Lower lobe of right lung (tissue), 2 donors: ENCODE measurements at regions not wholly inside any gene's neighbourhood (a gene's known extent, or its start where the extent isn't known, plus 50 kb on each side); places are given as distances from the start of the nearest gene placed in this dataset.

Experiments used
- ATAC-seq, 2 donors: fragments of 200-7000 bp; cut with Tn5 transposase; one replicate each; pipeline ENCODE4 v1.9.1; 2020 to 2022; ENCODE audit warnings: mild to moderate bottlenecking in 2 of 2, moderate library complexity in 2 of 2
- DNase-seq: peaks from one replicate; pipeline ENCODE4 v3.0.0-alpha.2; 2020
- H3K27ac ChIP-seq: fragments of 200-600 bp; one replicate; pipeline ENCODE4 v1.8.0; 2022
- H3K27me3 ChIP-seq: fragments of 200-600 bp; one replicate; pipeline ENCODE4 v1.8.0; 2022; ENCODE audit warnings: low read depth
- H3K36me3 ChIP-seq: fragments of 200-600 bp; one replicate; pipeline ENCODE4 v1.8.0; 2022; ENCODE audit warnings: mild to moderate bottlenecking
- H3K4me1 ChIP-seq: fragments of 200-600 bp; one replicate; pipeline ENCODE4 v1.8.0; 2022
- H3K4me3 ChIP-seq: fragments of 200-600 bp; one replicate; pipeline ENCODE4 v1.8.0; 2022; ENCODE audit warnings: mild to moderate bottlenecking
- H3K9me3 ChIP-seq: fragments of 200-600 bp; one replicate; pipeline ENCODE4 v1.8.0; 2022
- CTCF ChIP-seq: fragments of 200-600 bp; IDR thresholded peaks from one replicate; pipeline ENCODE4 v1.8.0; 2022; ENCODE audit warnings: antibody characterized with exemption, mild to moderate bottlenecking
- intact Hi-C: fragments of 100-400 bp; cut with DNase I; formaldehyde crosslinking; loops from one replicate; pipeline ENCODE4 v1.11.0; 2022
- donor health status: DM: no; HTN: yes; CAD: no; lungs with severe emphysema.

DNA sequence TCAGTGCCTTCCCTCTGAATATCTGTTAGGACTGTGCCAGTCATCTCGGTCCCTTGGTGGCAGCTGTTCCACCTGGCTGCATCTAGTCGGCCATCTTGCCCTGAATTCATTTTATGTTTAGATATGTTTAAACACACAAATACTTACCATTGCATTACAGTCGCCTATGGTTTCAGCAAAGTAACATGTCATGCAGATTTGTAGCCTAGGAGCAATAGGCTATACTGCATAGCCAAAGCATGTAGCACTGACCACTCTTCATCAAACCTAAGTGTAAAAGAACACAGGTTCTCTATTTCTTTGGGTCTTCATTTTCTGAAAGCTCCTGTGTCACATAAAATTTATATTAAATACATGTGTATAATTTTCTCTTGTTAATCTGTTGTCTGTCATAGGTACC is 118.9 kb upstream of the THSD7A start:
- Histone ChIP-seq H3K4me1 (no peaks in the 10 kb centered on the region), H3K9me3 (no peaks in the 10 kb centered on the region), H3K27ac (no peak overlapping the region), H3K36me3 (no peaks in the 10 kb centered on the region), H3K4me3 (no peak overlapping the region), H3K27me3 (no peaks in the 10 kb centered on the region)
- DNase-seq (no peak), ATAC-seq (no peak)
- no peak for TF ChIP-seq CTCF
- intact Hi-C loops, result no loop called here

GRCh38 chr7:11951909-11952308 is 119.9 kb upstream of the THSD7A start:
- H3K4me1 ChIP-seq, result no peaks in the 10 kb centered on the region
- no peaks in the 10 kb centered on the region for H3K27me3 ChIP-seq
- H3K9me3 ChIP-seq, result no peaks in the 10 kb centered on the region
- no peak overlapping the region for H3K27ac ChIP-seq
- H3K4me3 ChIP-seq, result no peak overlapping the region
- no peak for ATAC-seq
- DNase-seq, result no peak
- H3K36me3 ChIP-seq, result no peaks in the 10 kb centered on the region
- intact Hi-C loops, result no loop called here
- no peak for TF ChIP-seq CTCF

- no peak for TF ChIP-seq CTCF
- Histone ChIP-seq H3K27ac (no peak overlapping the region), H3K9me3 (no peaks in the 10 kb centered on the region), H3K4me1 (no peaks in the 10 kb centered on the region), H3K36me3 (no peaks in the 10 kb centered on the region), H3K27me3 (no peaks in the 10 kb centered on the region), H3K4me3 (no peak overlapping the region)
- ATAC-seq, result no peak
- intact Hi-C loops, result no loop called here
- no peak for DNase-seq
Observed at GRCh38 chr7:11952972-11953371, 121.0 kb upstream of the THSD7A start.

DNA sequence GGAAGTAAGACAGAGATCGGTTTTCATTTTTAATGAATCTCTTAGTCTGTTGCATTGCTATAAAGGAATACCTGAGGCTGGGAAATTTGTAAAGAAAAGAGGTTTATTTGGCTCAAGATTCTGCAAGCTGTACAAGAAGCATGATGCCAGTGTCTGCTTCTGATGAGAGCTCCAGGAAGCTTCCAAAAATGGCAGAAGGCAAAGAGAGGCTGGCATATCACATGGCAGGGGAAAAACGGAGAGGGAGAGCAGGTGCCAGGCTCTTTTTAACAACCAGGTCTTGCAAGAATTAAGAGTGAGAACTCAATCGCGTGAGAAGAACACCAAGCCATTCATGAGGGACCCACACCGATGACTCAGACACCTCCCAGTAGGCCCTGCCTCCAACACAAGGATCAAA is 125.0 kb upstream of the THSD7A start:
- ATAC-seq (no peak), DNase-seq (no peak)
- Histone ChIP-seq H3K36me3 (no peaks in the 10 kb centered on the region), H3K4me3 (no peak overlapping the region), H3K9me3 (no peaks in the 10 kb centered on the region), H3K27ac (no peak overlapping the region), H3K4me1 (no peaks in the 10 kb centered on the region), H3K27me3 (no peaks in the 10 kb centered on the region)
- TF ChIP-seq CTCF, result no peak
- intact Hi-C loops, result no loop called here

- Histone ChIP-seq H3K36me3 (no peaks in the 10 kb centered on the region), H3K27me3 (no peaks in the 10 kb centered on the region), H3K9me3 (no peaks in the 10 kb centered on the region), H3K4me1 (no peaks in the 10 kb centered on the region), H3K27ac (no peak overlapping the region), H3K4me3 (no peak overlapping the region)
- intact Hi-C loops, result no loop called here
- DNase-seq (no peak), ATAC-seq (no peak)
- TF ChIP-seq CTCF, result no peak
Observed at GRCh38 chr7:11957956-11958355, 126.0 kb upstream of the THSD7A start.

DNA sequence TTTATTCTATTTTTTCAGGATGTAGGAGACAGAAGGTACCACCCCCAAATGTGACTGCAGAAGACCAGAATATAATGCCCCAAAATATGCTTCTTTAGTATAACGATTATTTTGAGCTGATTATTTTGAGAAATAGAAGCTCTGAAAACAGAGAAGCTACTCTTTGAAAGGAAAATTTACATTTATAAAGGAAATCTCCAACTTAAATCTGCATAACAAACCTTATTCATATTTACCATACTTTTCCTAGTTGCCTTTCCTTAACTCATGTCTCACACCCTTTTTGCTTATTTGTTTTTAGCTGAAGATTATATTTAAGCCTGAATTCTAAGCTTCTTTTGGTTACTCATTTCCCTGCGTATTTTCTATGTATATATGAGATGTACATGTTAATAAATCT is 127.1 kb upstream of the THSD7A start:
- Histone ChIP-seq H3K36me3 (no peaks in the 10 kb centered on the region), H3K27ac (no peak overlapping the region), H3K4me3 (no peak overlapping the region), H3K27me3 (no peaks in the 10 kb centered on the region), H3K9me3 (no peaks in the 10 kb centered on the region), H3K4me1 (no peaks in the 10 kb centered on the region)
- TF ChIP-seq CTCF, result no peak
- DNase-seq (no peak), ATAC-seq (no peak)
- intact Hi-C loops, result no loop called here
